Ishikawa (cell line): ENCODE measurements at regions not wholly inside any gene's neighbourhood (a gene's known extent, or its start where the extent isn't known, plus 50 kb on each side); places are given as distances from the start of the nearest gene placed in this dataset.

Source experiments
- CEBPB ChIP-seq: IDR thresholded peaks from 2 replicates; pipeline ENCODE4 v1.6.1; 2012
- CREB1 ChIP-seq: IDR thresholded peaks from 2 replicates; pipeline ENCODE4 v1.6.1; 2012; ENCODE audit warnings: low read depth
- EGR1 ChIP-seq: IDR thresholded peaks from 2 replicates; pipeline ENCODE4 v1.6.1; 2012
- EP300 ChIP-seq: IDR thresholded peaks from 2 replicates; pipeline ENCODE4 v1.6.1; 2012; ENCODE audit warnings: borderline replicate concordance
- FOXM1 ChIP-seq: IDR thresholded peaks from 2 replicates; pipeline ENCODE4 v1.6.1; 2012; ENCODE audit warnings: low read depth, borderline replicate concordance
- MAX ChIP-seq: IDR thresholded peaks from 2 replicates; pipeline ENCODE4 v1.6.1; 2012
- REST ChIP-seq: IDR thresholded peaks from 2 replicates; pipeline ENCODE4 v1.6.1; 2012; ENCODE audit warnings: low read depth, mild to moderate bottlenecking
- TAF1 ChIP-seq: IDR thresholded peaks from 2 replicates; pipeline ENCODE4 v1.6.1; 2012; ENCODE audit warnings: low read depth, mild to moderate bottlenecking
- TEAD4 ChIP-seq: IDR thresholded peaks from 2 replicates; pipeline ENCODE4 v1.6.1; 2012
- USF1 ChIP-seq: IDR thresholded peaks from 2 replicates; pipeline ENCODE4 v1.6.1; 2012
- ZBTB7A ChIP-seq: IDR thresholded peaks from 2 replicates; pipeline ENCODE4 v1.6.1; 2012; ENCODE audit warnings: low read depth

GRCh38 chr5:56692359-56693219, 122.8 kb upstream of the MAP3K1 start:
- TF ChIP-seq EP300 = no peak
- no peak for TF ChIP-seq FOXM1
- TF ChIP-seq USF1 = no peak
- TF ChIP-seq CREB1 = no peak
- TF ChIP-seq EGR1 = no peak
- no peak for TF ChIP-seq TEAD4
- TF ChIP-seq MAX = no peak
- TF ChIP-seq TAF1 = no peak
- TF ChIP-seq REST = no peak
- no peak for TF ChIP-seq CEBPB
- no peak for TF ChIP-seq ZBTB7A
